HepG2 (cell line): ENCODE measurements at regions not wholly inside any gene's neighbourhood (a gene's known extent, or its start where the extent isn't known, plus 50 kb on each side); places are given as distances from the start of the nearest gene placed in this dataset.

Experiments used
- BCLAF1 ChIP-seq: fragments of 450-650 bp; IDR thresholded peaks from 2 replicates; pipeline ENCODE4 v1.6.1; 2017; ENCODE audit warnings: mild to moderate bottlenecking
- CCDC6 ChIP-seq: sonication (generic); formaldehyde crosslinking; IDR thresholded peaks from 2 replicates; pipeline ENCODE4 v1.8.1; 2022; ENCODE audit warnings: mild to moderate bottlenecking, missing genetic modification reagents, moderate library complexity
- GATAD1 ChIP-seq: IDR thresholded peaks from 2 replicates; pipeline ENCODE4 v1.6.1; 2016; ENCODE audit warnings: missing genetic modification reagents, missing compliant biosample characterization
- HINFP ChIP-seq: sonication (generic); formaldehyde crosslinking; IDR thresholded peaks from 2 replicates; pipeline ENCODE4 v1.4.0; 2020; ENCODE audit warnings: low read depth, mild to moderate bottlenecking, missing genetic modification reagents
- HNF1B ChIP-seq: sonication (generic); formaldehyde crosslinking; IDR thresholded peaks from 2 replicates; pipeline ENCODE4 v1.5.1; 2020; ENCODE audit warnings: mild to moderate bottlenecking, moderate library complexity, missing genetic modification reagents
- IRX3 ChIP-seq: sonication (generic); formaldehyde crosslinking; IDR thresholded peaks from 2 replicates; pipeline ENCODE4 v1.8.1; 2023; ENCODE audit warnings: mild to moderate bottlenecking, low read depth, missing genetic modification reagents, borderline replicate concordance
- KLF13 ChIP-seq: sonication (generic); formaldehyde crosslinking; IDR thresholded peaks from 2 replicates; pipeline ENCODE4 v1.4.0; 2020; ENCODE audit warnings: mild to moderate bottlenecking, missing genetic modification reagents
- MAFG ChIP-seq: sonication (generic); formaldehyde crosslinking; IDR thresholded peaks from 2 replicates; pipeline ENCODE4 v1.5.1; 2020; ENCODE audit warnings: mild to moderate bottlenecking, missing genetic modification reagents
- PBX2 ChIP-seq: IDR thresholded peaks from 2 replicates; pipeline ENCODE4 v1.6.1; 2016; ENCODE audit warnings: control low read depth
- POLR2G ChIP-seq: fragments of 200-400 bp; formaldehyde crosslinking; IDR thresholded peaks from 2 replicates; pipeline ENCODE4 v1.6.1; 2018; ENCODE audit warnings: mild to moderate bottlenecking, low read depth, low read length, moderate library complexity
- SIN3A ChIP-seq: IDR thresholded peaks from 2 replicates; pipeline ENCODE4 v1.6.1; 2011; ENCODE audit warnings: low read depth, mild to moderate bottlenecking, control low read depth, low read length, borderline replicate concordance
- SMAD9 ChIP-seq: sonication (generic); formaldehyde crosslinking; IDR thresholded peaks from 2 replicates; pipeline ENCODE4 v1.5.1; 2020; ENCODE audit warnings: mild to moderate bottlenecking, missing genetic modification reagents
- TEAD3 ChIP-seq: optimal IDR thresholded peaks from 2 replicates; pipeline ENCODE3; 2016; ENCODE audit warnings: borderline replicate concordance
- TFDP2 ChIP-seq: sonication (generic); formaldehyde crosslinking; IDR thresholded peaks from 2 replicates; pipeline ENCODE4 v1.4.0; 2020; ENCODE audit warnings: missing genetic modification reagents
- ZGPAT ChIP-seq: IDR thresholded peaks from 2 replicates; pipeline ENCODE4 v1.6.1; 2016; ENCODE audit warnings: mild to moderate bottlenecking
- ZNF280D ChIP-seq: sonication (generic); formaldehyde crosslinking; IDR thresholded peaks from 2 replicates; pipeline ENCODE4 v1.5.1; 2020; ENCODE audit warnings: mild to moderate bottlenecking, missing genetic modification reagents
- ZNF839 ChIP-seq: sonication (generic); formaldehyde crosslinking; IDR thresholded peaks from 2 replicates; pipeline ENCODE4 v1.4.0; 2020; ENCODE audit warnings: missing genetic modification reagents, mild to moderate bottlenecking, borderline replicate concordance

GRCh38 chr9:82560457-82560904 lies 502.5 kb downstream of the RASEF start (continued):
- TF ChIP-seq ZNF280D (CRISPR knock-in tag) (peak; percentile 54; the same call in 1 of the 2 replicates), MAFG (CRISPR knock-in tag) (no peak), PBX2 (CRISPR knock-in tag) (no peak; the same call in 1 of the 2 replicates), HINFP (CRISPR knock-in tag) (no peak), IRX3 (CRISPR knock-in tag) (no peak), SIN3A (no peak), GATAD1 (CRISPR knock-in tag) (peak; percentile 63; the same call in 1 of the 2 replicates), ZGPAT (CRISPR knock-in tag) (peak; percentile 92), ZNF839 (CRISPR knock-in tag) (no peak), BCLAF1 (no peak), POLR2G (no peak), KLF13 (CRISPR knock-in tag) (no peak), TFDP2 (CRISPR knock-in tag) (no peak), CCDC6 (CRISPR knock-in tag) (0 out of 2 replicates have a peak, but pooled peaks have one; percentile 48), TEAD3 (CRISPR knock-in tag) (peak; percentile 71), HNF1B (peak; percentile 82), SMAD9 (CRISPR knock-in tag) (no peak)
